DMS114 treated with DMSO at 0.1 percent for 48 hours (cell line): ENCODE measurements at regions not wholly inside any gene's neighbourhood (a gene's known extent, or its start where the extent isn't known, plus 50 kb on each side); places are given as distances from the start of the nearest gene placed in this dataset.
"Not testable (repeated sequence)": the region's sequence is repeated elsewhere in the genome, so short reads cannot be mapped to it uniquely, and the experiment has no call there.

Source experiments
- DNase-seq: peaks from one replicate; lab custom pipeline; 2025; ENCODE audit not compliant: unreplicated experiment; lab: John Stamatoyannopoulos, UW

- DNase-seq = no peak
Observed at GRCh38 chr2:181789827-181790448, 101.6 kb upstream of the ITPRID2 start.

GRCh38 chr2:181790716-181791649 lies 100.5 kb upstream of the ITPRID2 start:
- DNase-seq = no peak

- DNase-seq = no peak
Observed at GRCh38 chr2:181792906-181793305, 98.6 kb upstream of the ITPRID2 start.

- DNase-seq = no peak
Observed at GRCh38 chr2:181798022-181798421, 93.5 kb upstream of the ITPRID2 start.

GRCh38 chr2:181802300-181802699 lies 89.2 kb upstream of the ITPRID2 start:
- DNase-seq = not testable (repeated sequence)

GRCh38 chr2:181803903-181804799 lies 87.4 kb upstream of the ITPRID2 start:
- not testable (repeated sequence) for DNase-seq

- DNase-seq = no peak
Observed at GRCh38 chr2:181805228-181806038, 86.1 kb upstream of the ITPRID2 start.

GRCh38 chr2:181806039-181806392 lies 85.5 kb upstream of the ITPRID2 start:
- no peak for DNase-seq

- DNase-seq = no peak
Observed at GRCh38 chr2:181807526-181807925, 84.0 kb upstream of the ITPRID2 start.

GRCh38 chr2:181810823-181811695 lies 80.5 kb upstream of the ITPRID2 start:
- no peak for DNase-seq

GRCh38 chr2:181812106-181812743 lies 79.3 kb upstream of the ITPRID2 start:
- DNase-seq = no peak

- no peak for DNase-seq
Observed at GRCh38 chr2:181814057-181814491, 77.5 kb upstream of the ITPRID2 start.

- no peak for DNase-seq
Observed at GRCh38 chr2:181817509-181817908, 74.0 kb upstream of the ITPRID2 start.

GRCh38 chr2:181818058-181818680 lies 73.4 kb upstream of the ITPRID2 start:
- DNase-seq = no peak

GRCh38 chr2:181818840-181819239 lies 72.7 kb upstream of the ITPRID2 start:
- no peak for DNase-seq

GRCh38 chr2:181821049-181821448 lies 70.5 kb upstream of the ITPRID2 start:
- no peak for DNase-seq

- DNase-seq = no peak
Observed at GRCh38 chr2:181822097-181822496, 69.4 kb upstream of the ITPRID2 start.

- no peak for DNase-seq
Observed at GRCh38 chr2:181823405-181823804, 68.1 kb upstream of the ITPRID2 start.
